ENCODE measurements at regions not wholly inside any gene's neighbourhood (a gene's known extent, or its start where the extent isn't known, plus 50 kb on each side); places are given as distances from the start of the nearest gene placed in this dataset.

GRCh38 chr13:104382951-104383350 lies 1316.7 kb upstream of the SLC10A2 start:
- Histone ChIP-seq H3K4me3 (ENCODE audit: low read depth in 1 of 2, low read length in 2 of 2) (no peak overlapping the region), H3K36me3 (ENCODE audit: control insufficient read depth in 1 of 2, insufficient read depth in 2 of 2, low read length in 2 of 2) (no peaks in the 10 kb centered on the region), H3K27me3 (ENCODE audit: low read depth, low read length) (no peaks in the 10 kb centered on the region), H3K27ac (ENCODE audit: low read length) (no peak overlapping the region), H3K9me3 (ENCODE audit: control insufficient read depth in 1 of 2, low read length in 2 of 2) (no peaks in the 10 kb centered on the region), H3K4me1 (ENCODE audit: control insufficient read depth in 1 of 2, insufficient read depth in 2 of 2, low read length in 2 of 2) (no peaks in the 10 kb centered on the region)

- Histone ChIP-seq H3K4me1 (ENCODE audit: control insufficient read depth in 1 of 2, insufficient read depth in 2 of 2, low read length in 2 of 2) (no peaks in the 10 kb centered on the region), H3K27ac (ENCODE audit: low read length) (no peak overlapping the region), H3K36me3 (ENCODE audit: control insufficient read depth in 1 of 2, insufficient read depth in 2 of 2, low read length in 2 of 2) (no peaks in the 10 kb centered on the region), H3K4me3 (ENCODE audit: low read depth in 1 of 2, low read length in 2 of 2) (no peak overlapping the region), H3K27me3 (ENCODE audit: low read depth, low read length) (no peaks in the 10 kb centered on the region), H3K9me3 (ENCODE audit: control insufficient read depth in 1 of 2, low read length in 2 of 2) (no peaks in the 10 kb centered on the region)
These were observed 1310.4 kb upstream of the SLC10A2 start for GRCh38 chr13:104376588-104376987.

- no peaks in the 10 kb centered on the region for H3K27me3 ChIP-seq (ENCODE audit: low read depth, low read length)
- H3K9me3 ChIP-seq (ENCODE audit: control insufficient read depth in 1 of 2, low read length in 2 of 2): no peaks in the 10 kb centered on the region
- H3K27ac ChIP-seq (ENCODE audit: low read length): no peak overlapping the region
- no peak overlapping the region for H3K4me3 ChIP-seq (ENCODE audit: low read depth in 1 of 2, low read length in 2 of 2)
- no peaks in the 10 kb centered on the region for H3K36me3 ChIP-seq (ENCODE audit: control insufficient read depth in 1 of 2, insufficient read depth in 2 of 2, low read length in 2 of 2)
- H3K4me1 ChIP-seq (ENCODE audit: control insufficient read depth in 1 of 2, insufficient read depth in 2 of 2, low read length in 2 of 2): no peaks in the 10 kb centered on the region
These were observed 1309.4 kb upstream of the SLC10A2 start for GRCh38 chr13:104375614-104376013.

- H3K27ac ChIP-seq (ENCODE audit: low read length): no peak overlapping the region
- H3K36me3 ChIP-seq (ENCODE audit: control insufficient read depth in 1 of 2, insufficient read depth in 2 of 2, low read length in 2 of 2): no peaks in the 10 kb centered on the region
- H3K4me3 ChIP-seq (ENCODE audit: low read depth in 1 of 2, low read length in 2 of 2): no peak overlapping the region
- no peaks in the 10 kb centered on the region for H3K4me1 ChIP-seq (ENCODE audit: control insufficient read depth in 1 of 2, insufficient read depth in 2 of 2, low read length in 2 of 2)
- no peaks in the 10 kb centered on the region for H3K9me3 ChIP-seq (ENCODE audit: control insufficient read depth in 1 of 2, low read length in 2 of 2)
- no peaks in the 10 kb centered on the region for H3K27me3 ChIP-seq (ENCODE audit: low read depth, low read length)
These were observed 1306.0 kb upstream of the SLC10A2 start for GRCh38 chr13:104372095-104372655.

- no peaks in the 10 kb centered on the region for H3K27me3 ChIP-seq (ENCODE audit: low read depth, low read length)
- H3K36me3 ChIP-seq (ENCODE audit: control insufficient read depth in 1 of 2, insufficient read depth in 2 of 2, low read length in 2 of 2): no peaks in the 10 kb centered on the region
These were observed 1299.2 kb upstream of the SLC10A2 start for GRCh38 chr13:104365430-104365829.

GRCh38 chr13:104357672-104358354 lies 1291.6 kb upstream of the SLC10A2 start:
- Histone ChIP-seq H3K36me3 (ENCODE audit: control insufficient read depth in 1 of 2, insufficient read depth in 2 of 2, low read length in 2 of 2) (no peaks in the 10 kb centered on the region), H3K4me3 (ENCODE audit: low read depth in 1 of 2, low read length in 2 of 2) (no peak overlapping the region), H3K27me3 (ENCODE audit: low read depth, low read length) (no peaks in the 10 kb centered on the region), H3K9me3 (ENCODE audit: control insufficient read depth in 1 of 2, low read length in 2 of 2) (no peaks in the 10 kb centered on the region), H3K4me1 (ENCODE audit: control insufficient read depth in 1 of 2, insufficient read depth in 2 of 2, low read length in 2 of 2) (peaks cover 0 to 5% of the 10 kb centered on the region in 2 donors), H3K27ac (ENCODE audit: low read length) (no peak overlapping the region)

More at GRCh38 chr13:104365430-104365829, 1299.2 kb upstream of the SLC10A2 start:
- Histone ChIP-seq H3K4me1 (ENCODE audit: control insufficient read depth in 1 of 2, insufficient read depth in 2 of 2, low read length in 2 of 2) (no peaks in the 10 kb centered on the region), H3K4me3 (ENCODE audit: low read depth in 1 of 2, low read length in 2 of 2) (no peak overlapping the region), H3K27ac (ENCODE audit: low read length) (no peak overlapping the region), H3K9me3 (ENCODE audit: control insufficient read depth in 1 of 2, low read length in 2 of 2) (no peaks in the 10 kb centered on the region)

- peaks cover 0 to 5% of the 10 kb centered on the region in 2 donors for H3K4me1 ChIP-seq (ENCODE audit: control insufficient read depth in 1 of 2, insufficient read depth in 2 of 2, low read length in 2 of 2)
- H3K9me3 ChIP-seq (ENCODE audit: control insufficient read depth in 1 of 2, low read length in 2 of 2): no peaks in the 10 kb centered on the region
- H3K4me3 ChIP-seq (ENCODE audit: low read depth in 1 of 2, low read length in 2 of 2): no peak overlapping the region
- no peak overlapping the region for H3K27ac ChIP-seq (ENCODE audit: low read length)
- H3K27me3 ChIP-seq (ENCODE audit: low read depth, low read length): no peaks in the 10 kb centered on the region
- H3K36me3 ChIP-seq (ENCODE audit: control insufficient read depth in 1 of 2, insufficient read depth in 2 of 2, low read length in 2 of 2): no peaks in the 10 kb centered on the region
These were observed 1291.0 kb upstream of the SLC10A2 start for GRCh38 chr13:104357174-104357573.

GRCh38 chr13:104355041-104355670 lies 1288.9 kb upstream of the SLC10A2 start:
- Histone ChIP-seq H3K27ac (ENCODE audit: low read length) (no peak overlapping the region), H3K36me3 (ENCODE audit: control insufficient read depth in 1 of 2, insufficient read depth in 2 of 2, low read length in 2 of 2) (no peaks in the 10 kb centered on the region), H3K4me1 (ENCODE audit: control insufficient read depth in 1 of 2, insufficient read depth in 2 of 2, low read length in 2 of 2) (peaks cover 0 to 5% of the 10 kb centered on the region in 2 donors), H3K9me3 (ENCODE audit: control insufficient read depth in 1 of 2, low read length in 2 of 2) (no peaks in the 10 kb centered on the region), H3K4me3 (ENCODE audit: low read depth in 1 of 2, low read length in 2 of 2) (no peak overlapping the region), H3K27me3 (ENCODE audit: low read depth, low read length) (no peaks in the 10 kb centered on the region)

GRCh38 chr13:104327211-104327610 lies 1261.0 kb upstream of the SLC10A2 start:
- H3K36me3 ChIP-seq (ENCODE audit: control insufficient read depth in 1 of 2, insufficient read depth in 2 of 2, low read length in 2 of 2): no peaks in the 10 kb centered on the region
- no peaks in the 10 kb centered on the region for H3K27me3 ChIP-seq (ENCODE audit: low read depth, low read length)
- no peak overlapping the region for H3K4me3 ChIP-seq (ENCODE audit: low read depth in 1 of 2, low read length in 2 of 2)
- H3K27ac ChIP-seq (ENCODE audit: low read length): no peak overlapping the region
- no peaks in the 10 kb centered on the region for H3K4me1 ChIP-seq (ENCODE audit: control insufficient read depth in 1 of 2, insufficient read depth in 2 of 2, low read length in 2 of 2)
- no peaks in the 10 kb centered on the region for H3K9me3 ChIP-seq (ENCODE audit: control insufficient read depth in 1 of 2, low read length in 2 of 2)

GRCh38 chr13:104326523-104326922 lies 1260.3 kb upstream of the SLC10A2 start:
- Histone ChIP-seq H3K36me3 (ENCODE audit: control insufficient read depth in 1 of 2, insufficient read depth in 2 of 2, low read length in 2 of 2) (no peaks in the 10 kb centered on the region), H3K4me1 (ENCODE audit: control insufficient read depth in 1 of 2, insufficient read depth in 2 of 2, low read length in 2 of 2) (no peaks in the 10 kb centered on the region), H3K27ac (ENCODE audit: low read length) (no peak overlapping the region), H3K9me3 (ENCODE audit: control insufficient read depth in 1 of 2, low read length in 2 of 2) (no peaks in the 10 kb centered on the region), H3K4me3 (ENCODE audit: low read depth in 1 of 2, low read length in 2 of 2) (no peak overlapping the region), H3K27me3 (ENCODE audit: low read depth, low read length) (no peaks in the 10 kb centered on the region)

- H3K36me3 ChIP-seq (ENCODE audit: control insufficient read depth in 1 of 2, insufficient read depth in 2 of 2, low read length in 2 of 2): no peaks in the 10 kb centered on the region
- no peaks in the 10 kb centered on the region for H3K9me3 ChIP-seq (ENCODE audit: control insufficient read depth in 1 of 2, low read length in 2 of 2)
- H3K4me1 ChIP-seq (ENCODE audit: control insufficient read depth in 1 of 2, insufficient read depth in 2 of 2, low read length in 2 of 2): no peaks in the 10 kb centered on the region
- no peaks in the 10 kb centered on the region for H3K27me3 ChIP-seq (ENCODE audit: low read depth, low read length)
- H3K27ac ChIP-seq (ENCODE audit: low read length): no peak overlapping the region
- no peak overlapping the region for H3K4me3 ChIP-seq (ENCODE audit: low read depth in 1 of 2, low read length in 2 of 2)
These were observed 1255.5 kb upstream of the SLC10A2 start for GRCh38 chr13:104321756-104322155.
